Gastroesophageal sphincter (tissue), 4 donors: ENCODE measurements at regions not wholly inside any gene's neighbourhood (a gene's known extent, or its start where the extent isn't known, plus 50 kb on each side); places are given as distances from the start of the nearest gene placed in this dataset.

Experiments
- ATAC-seq: fragments of 150-250 bp; one replicate; pipeline ENCODE4 v1.9.1; 2016; ENCODE audit warnings: mild to moderate bottlenecking, moderate library complexity
- H3K27ac ChIP-seq, 4 donors: fragments of 200-600 bp; sonication (generic) in 3 of 4; 1 replicate in 3 of 4; 2 replicates in 1 of 4; pipeline ENCODE4 v1.5.1; 2016 to 2019
- H3K27me3 ChIP-seq: fragments of 200-600 bp; sonication (generic); one replicate; pipeline ENCODE4 v1.5.1; 2019
- H3K36me3 ChIP-seq, 2 donors: fragments of 200-600 bp; sonication (generic); one replicate each; pipeline ENCODE4 v1.5.1; 2019; ENCODE audit warnings: control low read depth in 1 of 2
- H3K4me1 ChIP-seq, 3 donors: fragments of 200-600 bp; sonication (generic); 1 replicate in 2 of 3; 2 replicates in 1 of 3; pipeline ENCODE4 v1.5.1; 2016 to 2019; ENCODE audit warnings: control low read depth in 2 of 3
- H3K4me3 ChIP-seq, 2 donors: fragments of 200-600 bp; sonication (generic); one replicate each; pipeline ENCODE4 v1.5.1; 2019; ENCODE audit warnings: mild to moderate bottlenecking in 1 of 2, moderate library complexity in 1 of 2
- H3K9me3 ChIP-seq, 3 donors: fragments of 200-600 bp; sonication (generic); one replicate each; pipeline ENCODE4 v1.5.1; 2017 to 2019; ENCODE audit warnings: control low read depth in 2 of 3
- EP300 ChIP-seq: sonication (generic); formaldehyde crosslinking; IDR thresholded peaks from one replicate; pipeline ENCODE4 v1.6.1; 2017; ENCODE audit warnings: antibody characterized with exemption, mild to moderate bottlenecking
- POLR2A ChIP-seq, 2 donors: fragments of 450-650 bp; IDR thresholded peaks; one replicate each; pipeline ENCODE4 v1.6.1; 2017; ENCODE audit warnings: antibody characterized with exemption in 2 of 2, mild to moderate bottlenecking in 2 of 2, moderate library complexity in 1 of 2
- POLR2AphosphoS5 ChIP-seq: sonication (generic); formaldehyde crosslinking; IDR thresholded peaks from one replicate; pipeline ENCODE4 v1.6.1; 2017; ENCODE audit warnings: antibody characterized with exemption
- WGBS, 2 donors: methylation state at CpG; one replicate each; pipeline ENCODE4 v1.1.5; 2018; ENCODE audit warnings: low coverage in 1 of 2; 5-methylcytosine and 5-hydroxymethylcytosine counted together
- TF ChIP-seq, protein P1 (sequence below), 4 experiments: fragments of 200-600 bp in 2 of 4; fragments of 450-650 bp in 2 of 4; sonication (generic) in 1 of 4; IDR thresholded peaks; one replicate each; pipeline ENCODE4 v1.5.1; 2017 to 2019; ENCODE audit warnings: antibody characterized with exemption in 4 of 4, mild to moderate bottlenecking in 2 of 4, moderate library complexity in 2 of 4

DNA sequence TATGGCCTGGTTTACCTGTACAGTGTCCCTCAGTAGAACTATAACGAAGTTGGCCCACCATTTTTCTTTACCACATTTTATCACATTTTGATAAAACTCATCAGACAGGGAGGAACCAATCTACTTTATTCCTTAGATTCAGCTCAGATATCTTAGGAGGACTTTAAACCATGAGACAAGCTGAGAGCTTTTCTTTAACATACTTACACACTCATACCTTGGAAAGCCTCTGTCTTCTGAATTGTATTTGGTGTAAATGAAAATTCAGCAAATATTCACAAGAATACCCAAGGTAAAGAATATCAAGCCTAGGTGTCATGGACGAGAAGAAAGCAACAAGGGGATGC, 313.2 kb downstream of the ENC1 start:
- Histone ChIP-seq H3K4me1 (no peaks in the 10 kb centered on the region), H3K36me3 (no peaks in the 10 kb centered on the region), H3K27me3 (no peaks in the 10 kb centered on the region), H3K4me3 (no peak overlapping the region), H3K27ac (no peak overlapping the region), H3K9me3 (no peaks in the 10 kb centered on the region)
- TF ChIP-seq EP300 (no peak), POLR2A (IDR thresholded peaks at IDR 0.05) (no peak), POLR2AphosphoS5 (no peak)
- TF ChIP-seq, protein P1, sequence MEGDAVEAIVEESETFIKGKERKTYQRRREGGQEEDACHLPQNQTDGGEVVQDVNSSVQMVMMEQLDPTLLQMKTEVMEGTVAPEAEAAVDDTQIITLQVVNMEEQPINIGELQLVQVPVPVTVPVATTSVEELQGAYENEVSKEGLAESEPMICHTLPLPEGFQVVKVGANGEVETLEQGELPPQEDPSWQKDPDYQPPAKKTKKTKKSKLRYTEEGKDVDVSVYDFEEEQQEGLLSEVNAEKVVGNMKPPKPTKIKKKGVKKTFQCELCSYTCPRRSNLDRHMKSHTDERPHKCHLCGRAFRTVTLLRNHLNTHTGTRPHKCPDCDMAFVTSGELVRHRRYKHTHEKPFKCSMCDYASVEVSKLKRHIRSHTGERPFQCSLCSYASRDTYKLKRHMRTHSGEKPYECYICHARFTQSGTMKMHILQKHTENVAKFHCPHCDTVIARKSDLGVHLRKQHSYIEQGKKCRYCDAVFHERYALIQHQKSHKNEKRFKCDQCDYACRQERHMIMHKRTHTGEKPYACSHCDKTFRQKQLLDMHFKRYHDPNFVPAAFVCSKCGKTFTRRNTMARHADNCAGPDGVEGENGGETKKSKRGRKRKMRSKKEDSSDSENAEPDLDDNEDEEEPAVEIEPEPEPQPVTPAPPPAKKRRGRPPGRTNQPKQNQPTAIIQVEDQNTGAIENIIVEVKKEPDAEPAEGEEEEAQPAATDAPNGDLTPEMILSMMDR (IDR thresholded peaks at IDR 0.05): no peak
- ATAC-seq: no peak
- 84 to 88% methylated on average over 1 to 2 of the region's 2 CpGs for WGBS, 2 donors

DNA sequence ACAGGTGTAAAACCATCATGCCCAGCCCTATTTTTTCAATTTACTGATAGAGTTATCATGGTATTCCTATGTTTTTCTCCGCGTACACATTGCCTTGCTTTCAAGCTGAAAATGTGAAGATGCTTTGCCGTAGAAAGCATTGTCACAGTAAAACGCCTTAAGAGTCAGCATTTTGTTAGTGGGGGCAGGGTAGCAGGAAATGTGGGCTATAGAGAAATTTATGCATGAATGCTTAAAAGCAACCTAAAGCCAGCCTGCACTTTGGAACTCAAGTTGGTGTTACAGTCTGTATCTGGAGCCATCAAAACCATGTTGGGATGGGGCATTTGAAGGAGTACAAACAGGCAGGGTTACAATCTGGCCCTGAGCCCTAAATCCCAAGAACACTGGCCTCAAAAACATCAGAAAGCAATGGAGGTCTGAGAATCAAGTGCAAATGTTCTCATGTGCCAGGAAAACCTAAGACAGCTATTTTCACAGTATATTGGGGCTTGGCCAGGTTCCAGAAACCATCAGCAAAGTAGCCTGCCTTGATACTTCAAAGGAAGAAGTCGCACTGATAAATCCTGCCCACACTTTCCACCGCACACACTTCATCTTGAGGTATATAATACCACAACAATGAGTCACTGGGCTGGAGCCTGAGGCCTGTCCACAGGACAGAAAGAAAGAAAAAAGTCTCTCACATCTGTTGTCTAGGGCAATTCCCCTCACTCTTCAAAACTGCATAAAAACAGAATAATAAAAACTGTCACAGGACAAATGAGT, 313.8 kb downstream of the ENC1 start:
- H3K4me3 ChIP-seq: no peak overlapping the region
- ATAC-seq: no peak
- H3K27me3 ChIP-seq: no peaks in the 10 kb centered on the region

DNA sequence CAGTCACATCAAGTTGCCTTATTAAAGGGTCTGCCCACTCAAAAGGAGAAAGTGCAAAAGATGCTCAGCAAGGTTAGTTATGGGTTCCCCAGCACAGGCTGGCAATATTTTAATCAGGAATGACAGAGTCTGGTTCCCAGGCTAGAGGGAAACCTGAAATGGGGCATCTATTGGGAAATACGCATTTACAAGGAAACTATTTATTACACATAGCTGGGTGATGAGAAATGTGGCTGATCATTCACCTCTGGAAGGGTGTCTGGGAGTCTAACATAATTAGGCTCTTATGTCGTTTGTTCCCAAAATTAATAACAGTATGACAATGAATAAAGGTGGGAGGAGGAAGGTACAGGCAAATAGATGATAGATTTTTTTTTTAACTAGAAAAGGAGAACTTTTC, 314.7 kb downstream of the ENC1 start:
- no peak overlapping the region for H3K4me3 ChIP-seq
- no peak overlapping the region for H3K27ac ChIP-seq
- no peaks in the 10 kb centered on the region for H3K36me3 ChIP-seq
- no peaks in the 10 kb centered on the region for H3K9me3 ChIP-seq
- no peaks in the 10 kb centered on the region for H3K27me3 ChIP-seq
- no peak for ATAC-seq
- TF ChIP-seq, protein P1 (IDR thresholded peaks at IDR 0.05): no peak
- TF ChIP-seq POLR2A (IDR thresholded peaks at IDR 0.05): no peak
- no peak for TF ChIP-seq POLR2AphosphoS5
- no peak for TF ChIP-seq EP300
- no peaks in the 10 kb centered on the region for H3K4me1 ChIP-seq
- 89 to 96% methylated on average over 2 of the region's 2 CpGs for WGBS, 2 donors

More for the DNA sequence above, 313.8 kb downstream of the ENC1 start:
- no peak for TF ChIP-seq EP300
- no peak for TF ChIP-seq POLR2A (IDR thresholded peaks at IDR 0.05)
- Histone ChIP-seq H3K9me3 (no peaks in the 10 kb centered on the region), H3K36me3 (no peaks in the 10 kb centered on the region), H3K27ac (no peak overlapping the region), H3K4me1 (no peaks in the 10 kb centered on the region)
- WGBS, 2 donors: 78 to 79% methylated on average over 3 to 6 of the region's 6 CpGs

DNA sequence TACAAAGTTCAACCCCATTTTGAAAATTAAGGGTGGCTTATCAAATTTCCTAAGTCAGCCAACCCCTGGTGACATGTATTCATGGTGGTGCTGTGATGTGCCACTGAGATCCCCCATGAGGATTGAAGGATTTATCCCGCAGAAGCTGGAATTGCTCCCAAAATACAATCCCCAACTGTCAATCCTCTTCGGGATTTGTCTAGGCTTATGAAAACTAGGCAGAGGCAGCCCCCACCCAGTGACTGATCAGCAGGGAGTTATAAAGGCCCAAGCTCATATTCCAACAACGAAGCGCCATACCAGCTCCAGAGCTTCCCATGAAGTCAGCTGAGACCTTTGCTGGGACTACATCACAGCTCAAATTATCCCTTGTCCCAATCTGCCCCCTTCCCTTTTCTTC, 316.0 kb downstream of the ENC1 start:
- ATAC-seq: no peak
- no peaks in the 10 kb centered on the region for H3K36me3 ChIP-seq
- TF ChIP-seq, protein P1 (IDR thresholded peaks at IDR 0.05): no peak
- TF ChIP-seq EP300 (no peak), POLR2AphosphoS5 (no peak), POLR2A (IDR thresholded peaks at IDR 0.05) (no peak)
- WGBS, 2 donors: 93 to 100% methylated on average over 2 of the region's 4 CpGs
- H3K9me3 ChIP-seq: no peaks in the 10 kb centered on the region
- H3K27me3 ChIP-seq: no peaks in the 10 kb centered on the region
- H3K4me3 ChIP-seq: no peak overlapping the region
- H3K4me1 ChIP-seq: no peaks in the 10 kb centered on the region
- H3K27ac ChIP-seq: no peak overlapping the region

DNA sequence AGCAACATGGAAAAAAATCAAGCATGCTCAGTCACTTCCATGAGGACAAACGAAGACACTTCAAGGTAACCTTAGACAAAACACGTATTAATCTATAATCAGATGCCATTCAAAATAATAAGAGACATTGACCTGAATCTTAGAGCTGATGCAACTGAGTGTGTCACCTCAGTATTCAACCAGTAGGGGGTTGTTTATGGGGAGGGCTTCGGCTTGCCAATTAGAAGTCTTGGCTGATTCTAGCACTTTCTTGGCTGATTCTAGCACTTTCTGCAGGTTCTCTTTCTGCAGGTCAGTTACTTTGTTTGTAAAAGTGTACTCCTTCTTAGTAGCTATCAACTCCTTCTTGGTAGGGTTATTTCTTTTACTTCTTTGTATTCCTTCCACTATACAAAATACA, 317.6 kb downstream of the ENC1 start:
- H3K27ac ChIP-seq: no peak overlapping the region
- WGBS, 2 donors: 64 to 71% methylated on average over 3 of the region's 3 CpGs
- H3K27me3 ChIP-seq: no peaks in the 10 kb centered on the region
- no peak overlapping the region for H3K4me3 ChIP-seq
- H3K4me1 ChIP-seq: no peaks in the 10 kb centered on the region
- H3K36me3 ChIP-seq: no peaks in the 10 kb centered on the region
- no peaks in the 10 kb centered on the region for H3K9me3 ChIP-seq
- TF ChIP-seq, protein P1 (IDR thresholded peaks at IDR 0.05): no peak
- no peak for TF ChIP-seq POLR2A (IDR thresholded peaks at IDR 0.05)
- no peak for TF ChIP-seq POLR2AphosphoS5
- TF ChIP-seq EP300: no peak
- ATAC-seq: no peak
